ENCODE measurements at regions not wholly inside any gene's neighbourhood (a gene's known extent, or its start where the extent isn't known, plus 50 kb on each side); places are given as distances from the start of the nearest gene placed in this dataset.

DNA sequence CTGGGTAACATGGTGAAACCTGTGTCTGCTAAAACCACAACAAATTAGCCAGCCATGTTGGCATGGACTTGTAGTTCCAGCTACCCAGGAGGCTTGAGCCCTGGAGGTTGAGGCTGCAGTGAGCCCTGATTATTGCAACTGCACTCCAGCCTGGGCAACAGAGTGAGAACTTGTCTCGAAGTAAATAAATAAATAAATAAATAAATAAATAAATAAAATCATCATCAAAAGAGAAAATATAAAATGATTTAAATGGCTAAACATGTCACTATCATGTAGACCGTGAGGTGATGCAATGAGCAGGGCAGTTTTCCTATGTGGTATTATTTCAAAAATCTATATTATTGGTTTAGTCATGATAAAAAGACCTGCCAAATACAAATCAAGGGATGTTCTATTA lies 2074.3 kb downstream of the PCDH9 start:
- no peak overlapping the region for H3K4me3 ChIP-seq (ENCODE audit: low read depth, low read length)
- TF ChIP-seq, protein P1, sequence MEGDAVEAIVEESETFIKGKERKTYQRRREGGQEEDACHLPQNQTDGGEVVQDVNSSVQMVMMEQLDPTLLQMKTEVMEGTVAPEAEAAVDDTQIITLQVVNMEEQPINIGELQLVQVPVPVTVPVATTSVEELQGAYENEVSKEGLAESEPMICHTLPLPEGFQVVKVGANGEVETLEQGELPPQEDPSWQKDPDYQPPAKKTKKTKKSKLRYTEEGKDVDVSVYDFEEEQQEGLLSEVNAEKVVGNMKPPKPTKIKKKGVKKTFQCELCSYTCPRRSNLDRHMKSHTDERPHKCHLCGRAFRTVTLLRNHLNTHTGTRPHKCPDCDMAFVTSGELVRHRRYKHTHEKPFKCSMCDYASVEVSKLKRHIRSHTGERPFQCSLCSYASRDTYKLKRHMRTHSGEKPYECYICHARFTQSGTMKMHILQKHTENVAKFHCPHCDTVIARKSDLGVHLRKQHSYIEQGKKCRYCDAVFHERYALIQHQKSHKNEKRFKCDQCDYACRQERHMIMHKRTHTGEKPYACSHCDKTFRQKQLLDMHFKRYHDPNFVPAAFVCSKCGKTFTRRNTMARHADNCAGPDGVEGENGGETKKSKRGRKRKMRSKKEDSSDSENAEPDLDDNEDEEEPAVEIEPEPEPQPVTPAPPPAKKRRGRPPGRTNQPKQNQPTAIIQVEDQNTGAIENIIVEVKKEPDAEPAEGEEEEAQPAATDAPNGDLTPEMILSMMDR (IDR thresholded peaks at IDR 0.05; ENCODE audit: borderline replicate concordance, insufficient read depth, low read depth, low read length) = no peak

DNA sequence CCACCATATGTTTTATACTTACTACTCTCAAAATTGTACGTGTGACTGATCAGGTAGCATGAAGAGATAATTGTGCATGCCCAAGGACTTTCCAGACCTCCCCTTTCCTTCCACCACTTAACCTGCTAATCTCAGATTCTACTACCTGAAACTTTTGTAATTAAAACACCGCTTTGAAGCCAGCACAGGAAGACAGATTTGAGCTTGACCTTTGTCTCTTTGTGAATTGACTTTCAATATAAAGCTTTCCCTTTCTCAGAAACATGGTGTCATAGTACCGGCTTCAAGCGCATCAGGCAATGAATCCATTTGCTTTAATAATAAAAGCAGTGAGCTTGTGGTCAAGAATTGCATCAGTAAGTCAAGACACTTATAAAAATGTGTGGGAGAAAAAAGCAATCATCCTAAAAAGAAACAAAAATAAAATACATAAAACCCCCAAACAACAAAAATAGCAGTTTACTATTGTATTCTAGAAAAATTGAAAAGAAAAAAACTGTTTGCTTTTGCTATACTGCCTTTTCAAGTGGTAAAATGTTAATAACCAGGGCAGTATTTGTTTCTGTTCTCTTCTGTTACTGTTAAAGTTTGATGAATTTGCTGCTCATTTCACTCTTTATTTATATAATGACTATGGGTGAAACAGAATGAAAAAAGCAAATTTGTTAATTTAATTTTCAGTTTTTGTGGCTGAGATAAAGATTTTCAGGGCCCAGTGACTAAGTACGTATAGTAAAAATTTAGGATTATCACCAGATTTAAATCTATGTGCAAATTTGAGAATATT lies 2075.3 kb downstream of the PCDH9 start:
- H3K4me3 ChIP-seq (ENCODE audit: low read depth, low read length) = no peak overlapping the region
- TF ChIP-seq, protein P1 (IDR thresholded peaks at IDR 0.05; ENCODE audit: borderline replicate concordance, insufficient read depth, low read depth, low read length) = no peak

DNA sequence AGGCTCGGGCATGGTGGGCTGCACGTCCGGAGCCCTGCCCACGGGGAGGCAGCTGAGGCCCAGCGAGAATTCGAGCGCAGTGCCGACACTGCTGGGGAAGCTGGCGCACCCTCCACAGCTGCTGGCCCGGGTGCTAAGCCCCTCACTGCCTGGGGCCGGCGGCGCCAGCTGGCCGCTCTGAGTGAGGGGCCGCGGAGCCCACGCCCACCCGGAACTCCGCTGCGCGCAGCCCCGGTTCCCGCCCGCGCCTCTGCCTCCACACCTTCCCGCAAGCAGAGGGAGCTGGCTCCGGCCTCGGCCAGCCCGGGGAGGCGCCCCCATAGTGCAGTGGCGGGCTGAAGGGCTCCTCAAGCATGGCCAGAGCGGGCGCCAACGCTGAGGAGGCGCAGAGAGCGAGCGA lies 2080.4 kb downstream of the PCDH9 start:
- H3K4me3 ChIP-seq (ENCODE audit: low read depth, low read length) = no peak overlapping the region
- TF ChIP-seq, protein P1 (IDR thresholded peaks at IDR 0.05; ENCODE audit: borderline replicate concordance, insufficient read depth, low read depth, low read length) = no peak

DNA sequence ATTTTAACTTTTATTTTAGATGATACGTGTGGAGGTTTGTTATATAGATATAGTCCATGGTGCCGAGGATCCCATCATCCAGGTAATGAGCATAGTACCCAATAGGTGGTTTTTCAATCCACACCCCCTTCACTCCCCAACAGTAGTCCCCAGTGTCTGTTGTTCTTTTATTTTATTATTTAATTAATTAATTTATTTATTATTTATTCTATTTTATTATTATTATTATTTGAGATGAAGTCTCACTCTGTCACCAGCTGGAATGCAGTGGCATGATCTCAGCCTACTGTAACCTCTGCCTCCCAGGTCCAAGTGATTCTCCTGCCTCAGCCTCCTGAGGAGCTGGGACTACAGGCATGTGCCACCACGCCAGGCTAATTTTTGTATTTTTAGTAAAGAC lies 2086.2 kb downstream of the PCDH9 start:
- H3K4me3 ChIP-seq (ENCODE audit: low read depth, low read length) = no peak overlapping the region
- TF ChIP-seq, protein P1 (IDR thresholded peaks at IDR 0.05; ENCODE audit: borderline replicate concordance, insufficient read depth, low read depth, low read length) = no peak

DNA sequence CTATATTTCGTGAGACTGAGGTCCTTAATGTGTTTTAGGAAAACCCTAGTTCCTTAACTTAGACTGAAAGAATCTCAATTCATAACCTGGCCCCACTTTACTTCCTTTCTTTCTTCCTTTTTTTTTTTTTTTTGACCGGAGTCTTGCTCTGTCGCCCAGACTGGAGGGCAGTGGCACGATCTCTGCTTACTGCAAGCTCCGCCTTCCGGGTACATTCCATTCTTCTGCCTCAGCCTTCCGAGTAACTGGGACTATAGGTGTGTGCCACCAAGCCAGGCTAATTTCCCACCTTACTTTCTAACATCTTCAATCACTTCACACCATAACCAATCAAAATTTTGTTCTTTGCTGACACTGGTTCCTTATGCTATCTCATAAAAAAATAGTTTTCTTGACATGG lies 2097.0 kb downstream of the PCDH9 start:
- TF ChIP-seq, protein P1 (IDR thresholded peaks at IDR 0.05; ENCODE audit: borderline replicate concordance, insufficient read depth, low read depth, low read length) = no peak
- H3K4me3 ChIP-seq (ENCODE audit: low read depth, low read length) = no peak overlapping the region

DNA sequence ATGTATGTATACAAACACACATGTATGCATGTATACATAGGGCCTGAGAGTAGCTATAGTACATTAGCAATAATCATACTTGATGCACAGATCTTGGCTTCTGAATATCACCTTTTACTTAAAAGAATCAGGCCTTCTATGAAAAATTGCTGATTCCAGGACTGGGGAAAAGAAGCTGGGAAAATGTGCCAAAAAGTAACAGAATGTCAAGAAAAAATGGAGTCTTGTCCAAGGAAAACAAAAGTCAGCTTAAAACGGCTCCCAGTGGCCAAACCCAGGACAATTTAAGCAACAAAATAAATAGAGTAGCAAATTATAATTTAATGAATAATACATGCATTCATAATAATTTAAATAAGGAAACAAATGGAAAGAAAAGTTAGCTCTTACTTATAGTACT lies 2104.9 kb downstream of the PCDH9 start:
- H3K4me3 ChIP-seq (ENCODE audit: low read depth, low read length) = no peak overlapping the region
- TF ChIP-seq, protein P1 (IDR thresholded peaks at IDR 0.05; ENCODE audit: borderline replicate concordance, insufficient read depth, low read depth, low read length) = no peak

DNA sequence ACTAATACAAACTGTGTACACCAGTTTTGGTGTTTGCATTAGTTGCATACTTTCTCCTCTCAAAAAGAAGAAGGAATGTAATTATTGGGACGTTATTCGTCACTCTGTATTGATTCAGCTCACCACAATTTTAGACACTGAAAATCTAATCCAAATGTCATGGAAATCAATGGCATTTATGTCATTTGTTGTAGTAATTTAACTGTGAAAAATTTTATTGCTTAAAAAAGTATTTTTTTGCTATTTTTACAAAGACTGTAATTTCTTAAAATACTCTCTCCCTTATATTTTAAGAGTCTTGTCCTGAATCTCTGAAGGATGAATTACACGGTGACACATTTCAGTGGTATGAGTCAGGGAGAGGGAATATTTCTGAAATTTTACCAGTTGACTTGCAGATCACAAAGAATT lies 2117.6 kb downstream of the PCDH9 start:
- TF ChIP-seq, protein P1 (IDR thresholded peaks at IDR 0.05; ENCODE audit: borderline replicate concordance, insufficient read depth, low read depth, low read length) = no peak

More for the DNA sequence above, 2117.6 kb downstream of the PCDH9 start:
- no peak overlapping the region for H3K4me3 ChIP-seq (ENCODE audit: low read depth, low read length)
